ENCODE measurements at regions not wholly inside any gene's neighbourhood (a gene's known extent, or its start where the extent isn't known, plus 50 kb on each side); places are given as distances from the start of the nearest gene placed in this dataset.

- DNase-seq (ENCODE audit: low read depth, low spot score) (no peak), ATAC-seq (no peak)
- Histone ChIP-seq H3K9me3 (ENCODE audit: control insufficient read depth in 1 of 2, insufficient read depth in 1 of 2, low read depth in 1 of 2, low read length in 2 of 2) (no peaks in the 10 kb centered on the region), H3K36me3 (ENCODE audit: control insufficient read depth in 1 of 2, insufficient read depth in 2 of 2, low read length in 2 of 2) (no peaks in the 10 kb centered on the region), H3K27me3 (ENCODE audit: insufficient read depth, low read length) (no peaks in the 10 kb centered on the region), H4K20me1 (ENCODE audit: insufficient read depth) (no peaks in the 10 kb centered on the region), H3K9ac (ENCODE audit: low read length) (no peak overlapping the region), H3K27ac (ENCODE audit: low read depth, low read length) (no peak overlapping the region), H3K9me2 (ENCODE audit: insufficient read depth) (no peaks in the 10 kb centered on the region), H2AFZ (ENCODE audit: low read depth, low read length, poor library complexity, severe bottlenecking) (no peak overlapping the region), H3K4me2 (ENCODE audit: low read length) (no peak overlapping the region), H3K4me1 (ENCODE audit: control insufficient read depth in 1 of 2, insufficient read depth in 2 of 2, low read length in 2 of 2) (no peaks in the 10 kb centered on the region), H3K4me3 (replicated peaks in 1 of 2; ENCODE audit: low read depth in 1 of 2, low read length in 2 of 2) (no peak overlapping the region), H3K79me2 (ENCODE audit: insufficient read depth, low read length) (no peaks in the 10 kb centered on the region)
- ChIA-PET POLR2A (no interaction called here), RAD21 (ENCODE audit: low non-redundant PET in 1 of 2, low total read pairs in 2 of 2, uncharacterized antibody in 2 of 2, unreplicated experiment in 2 of 2) (no interaction called here), CTCF (interaction anchor here (0.8 kb wide), 1 partner anchor 10 kb away, joined by 3 read pairs; no protein-coding TSS in a partner anchor)
- BruUV-seq (replicated peaks), result no TSS peak
- intact Hi-C loops (cut with micrococcal nuclease), result no loop called here
- TF ChIP-seq MAX (IDR thresholded peaks at IDR 0.05), result no peak
- TF ChIP-seq ZNF274 (IDR thresholded peaks at IDR 0.05; ENCODE audit: low read depth, low read length), result no peak
- no peak for TF ChIP-seq CBX3 (IDR thresholded peaks at IDR 0.05; ENCODE audit: low read depth)
- TF ChIP-seq ZBTB33 (IDR thresholded peaks at IDR 0.05; ENCODE audit: extremely low read depth, insufficient replicate concordance, low read length), result no peak
These were observed 58.3 kb upstream of the FRMD6 start for GRCh38 chr14:51593397-51593796.

DNA sequence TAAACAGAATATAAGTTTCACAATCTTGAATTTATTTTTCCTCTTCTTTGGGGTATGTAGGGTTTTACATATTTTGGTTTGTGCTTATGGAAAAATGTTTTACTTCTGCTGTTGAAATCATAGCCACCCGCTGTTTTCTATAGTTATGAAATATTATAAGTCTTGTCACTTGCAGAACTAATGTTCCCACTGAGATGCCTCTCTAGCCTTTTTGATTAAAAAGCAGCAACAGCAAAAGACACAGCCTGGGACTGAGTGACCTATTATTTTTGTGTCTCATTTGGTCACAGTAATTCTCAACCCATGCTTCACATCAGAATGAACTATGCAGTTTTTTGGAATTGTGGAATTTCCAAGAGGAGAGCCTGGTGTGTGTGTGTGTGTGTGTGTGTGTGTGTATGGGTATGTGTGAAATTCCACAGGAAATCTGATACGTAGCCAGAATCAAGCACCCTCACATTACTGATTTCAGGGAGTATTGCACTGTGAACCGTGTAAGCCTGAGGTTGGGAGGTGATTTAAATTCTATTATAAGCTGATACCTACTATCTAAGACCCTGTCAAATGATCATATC is 55.7 kb upstream of the FRMD6 start:
- DNase-seq (ENCODE audit: low read depth, low spot score) (no peak), ATAC-seq (no peak)
- no peaks in the 10 kb centered on the region for H3K79me2 ChIP-seq (ENCODE audit: insufficient read depth, low read length)
- RAD21 ChIA-PET (ENCODE audit: low non-redundant PET in 1 of 2, low total read pairs in 2 of 2, uncharacterized antibody in 2 of 2, unreplicated experiment in 2 of 2), result no interaction called here
- CTCF ChIA-PET, result no interaction called here
- BruUV-seq (replicated peaks), result no TSS peak
- no peaks in the 10 kb centered on the region for H3K4me1 ChIP-seq (ENCODE audit: control insufficient read depth in 1 of 2, insufficient read depth in 2 of 2, low read length in 2 of 2)
- H3K9me3 ChIP-seq (ENCODE audit: control insufficient read depth in 1 of 2, insufficient read depth in 1 of 2, low read depth in 1 of 2, low read length in 2 of 2), result no peaks in the 10 kb centered on the region
- no peak overlapping the region for H3K4me3 ChIP-seq (replicated peaks in 1 of 2; ENCODE audit: low read depth in 1 of 2, low read length in 2 of 2)
- H3K9ac ChIP-seq (ENCODE audit: low read length), result no peak overlapping the region
- no peak overlapping the region for H3K27ac ChIP-seq (ENCODE audit: low read depth, low read length)
- POLR2A ChIA-PET, result interaction anchor here (1.4 kb wide), 1 partner anchor 21 kb away, joined by 4 read pairs; no protein-coding TSS in a partner anchor
- intact Hi-C loops (cut with micrococcal nuclease), result no loop called here
- H3K27me3 ChIP-seq (ENCODE audit: insufficient read depth, low read length), result no peaks in the 10 kb centered on the region
- H4K20me1 ChIP-seq (ENCODE audit: insufficient read depth), result no peaks in the 10 kb centered on the region
- no peak overlapping the region for H2AFZ ChIP-seq (ENCODE audit: low read depth, low read length, poor library complexity, severe bottlenecking)
- TF ChIP-seq SP1 (IDR thresholded peaks at IDR 0.05; ENCODE audit: low read depth), result no peak
- TF ChIP-seq SIN3A (IDR thresholded peaks at IDR 0.05; ENCODE audit: low read depth), result no peak
- TF ChIP-seq TCF7L2 (IDR thresholded peaks at IDR 0.05; ENCODE audit: borderline replicate concordance, extremely low read depth, insufficient read depth, insufficient read length), result no peak
- TF ChIP-seq ZFX (IDR thresholded peaks at IDR 0.05), result no peak
- TF ChIP-seq CBX3 (IDR thresholded peaks at IDR 0.05; ENCODE audit: low read depth), result no peak
- no peak for TF ChIP-seq ELF1 (IDR thresholded peaks at IDR 0.05; ENCODE audit: borderline replicate concordance, low read depth)
- TF ChIP-seq CEBPB (IDR thresholded peaks at IDR 0.05; ENCODE audit: low read depth), result no peak
- no peak for TF ChIP-seq ATF3 (IDR thresholded peaks at IDR 0.05)
- no peak for TF ChIP-seq FOSL1 (IDR thresholded peaks at IDR 0.05; ENCODE audit: low read depth)
- no peak for TF ChIP-seq ZBTB33 (IDR thresholded peaks at IDR 0.05; ENCODE audit: extremely low read depth, insufficient replicate concordance, low read length)
- no peak for TF ChIP-seq POLR2AphosphoS5 (IDR thresholded peaks at IDR 0.05; ENCODE audit: low read depth, low read length)
- TF ChIP-seq JUND (IDR thresholded peaks at IDR 0.05), result no peak
- no peak for TF ChIP-seq RAD21 (IDR thresholded peaks at IDR 0.05; ENCODE audit: low read depth)
- TF ChIP-seq EGR1 (IDR thresholded peaks at IDR 0.05; ENCODE audit: low read depth), result no peak
- TF ChIP-seq EZH2 (IDR thresholded peaks at IDR 0.05), result no peak
- no peaks in the 10 kb centered on the region for H3K9me2 ChIP-seq (ENCODE audit: insufficient read depth)
- no peaks in the 10 kb centered on the region for H3K36me3 ChIP-seq (ENCODE audit: control insufficient read depth in 1 of 2, insufficient read depth in 2 of 2, low read length in 2 of 2)
- H3K4me2 ChIP-seq (ENCODE audit: low read length), result no peak overlapping the region
